Breast epithelium (tissue), 4 donors: ENCODE measurements at regions not wholly inside any gene's neighbourhood (a gene's known extent, or its start where the extent isn't known, plus 50 kb on each side); places are given as distances from the start of the nearest gene placed in this dataset.

Experiments used
- DNase-seq, 2 donors: peaks; one replicate each; pipeline ENCODE4 v3.0.0-alpha.2; 2019; ENCODE audit warnings: low spot score in 2 of 2
- H3K27ac ChIP-seq, 2 donors: fragments of 200-600 bp; sonication (generic) in 1 of 2; one replicate each; pipeline ENCODE4 v1.5.1; 2016 to 2019; ENCODE audit warnings: mild to moderate bottlenecking in 1 of 2
- H3K27me3 ChIP-seq, 2 donors: fragments of 200-600 bp; sonication (generic) in 1 of 2; one replicate each; pipeline versions ENCODE4 v1.5.1 to v1.6.0; 2017 to 2019; ENCODE audit warnings: control low read depth in 1 of 2, mild to moderate bottlenecking in 1 of 2
- H3K36me3 ChIP-seq: fragments of 200-600 bp; one replicate; pipeline ENCODE4 v1.5.1; 2019
- H3K4me1 ChIP-seq, 2 donors: fragments of 200-600 bp; sonication (generic); one replicate each; pipeline ENCODE4 v1.5.1; 2016 to 2019; ENCODE audit warnings: control low read depth in 1 of 2
- H3K4me3 ChIP-seq, 3 donors: fragments of 200-600 bp; sonication (generic); 1 replicate in 2 of 3; 2 replicates in 1 of 3; pipeline ENCODE4 v1.5.1; 2016 to 2019; ENCODE audit warnings: mild to moderate bottlenecking in 3 of 3, moderate library complexity in 2 of 3
- H3K9me3 ChIP-seq, 2 donors: fragments of 200-600 bp; sonication (generic) in 1 of 2; one replicate each; pipeline ENCODE4 v1.5.1; 2016 to 2019; ENCODE audit warnings: control low read depth in 1 of 2
- POLR2A ChIP-seq: fragments of 450-650 bp; IDR thresholded peaks from one replicate; pipeline ENCODE4 v1.6.1; 2016; ENCODE audit warnings: antibody characterized with exemption, mild to moderate bottlenecking, moderate library complexity
- POLR2AphosphoS5 ChIP-seq, 3 donors: sonication (generic); formaldehyde crosslinking; IDR thresholded peaks; one replicate each; pipeline ENCODE4 v1.6.1; 2017; ENCODE audit warnings: antibody characterized with exemption in 3 of 3
- intact Hi-C: fragments of 100-400 bp; cut with DNase I; formaldehyde crosslinking; loops from one replicate; pipeline ENCODE4 v1.15.1; 2023; ENCODE audit warnings: low total_unique reads
- TF ChIP-seq, protein P1 (sequence below), 3 donors: fragments of 450-650 bp; IDR thresholded peaks; one replicate each; pipeline ENCODE4 v1.5.1; 2016 to 2017; ENCODE audit warnings: antibody characterized with exemption in 3 of 3, mild to moderate bottlenecking in 3 of 3, moderate library complexity in 3 of 3

DNA sequence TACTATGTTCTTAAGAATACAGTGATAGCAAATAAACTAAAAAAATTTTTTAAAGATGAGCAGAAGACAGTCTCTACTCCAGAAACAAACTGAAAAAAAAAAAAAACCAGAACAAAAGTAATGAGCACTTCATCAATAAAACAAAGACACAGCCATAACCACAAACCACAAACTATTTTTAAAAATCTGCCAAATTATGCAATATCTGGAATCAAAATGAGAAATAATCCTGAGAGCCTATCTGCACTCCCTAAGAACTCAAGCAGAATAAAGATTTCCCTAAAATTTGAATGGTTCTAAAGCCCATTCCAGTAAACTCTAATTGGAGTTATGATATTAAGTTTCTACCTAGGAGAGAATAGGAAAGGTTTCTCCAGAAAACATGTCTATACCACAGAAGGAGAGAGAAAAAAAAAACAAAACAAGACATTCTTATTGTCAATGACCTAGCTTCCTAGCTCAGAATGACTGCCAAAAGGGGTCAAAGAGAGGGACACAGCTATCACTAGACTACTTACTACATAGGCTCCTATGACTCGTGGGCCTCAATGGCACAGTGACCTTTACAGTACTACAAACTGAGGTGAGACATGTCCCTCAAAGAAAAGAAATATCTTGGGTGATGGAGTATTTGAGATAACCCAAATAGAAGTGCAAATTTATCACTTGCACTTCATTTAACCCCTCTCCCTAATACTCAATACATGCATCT, 262.8 kb downstream of the ZEB2 start:
- peaks cover 19 to 46% of the 10 kb centered on the region in 2 donors for H3K9me3 ChIP-seq
- peak overlapping the region in 1 of 2 donors; percentile 13 for H3K27ac ChIP-seq
- no peak for DNase-seq
- H3K36me3 ChIP-seq = no peaks in the 10 kb centered on the region
- H3K4me1 ChIP-seq = no peaks in the 10 kb centered on the region
- H3K4me3 ChIP-seq = no peak overlapping the region
- H3K27me3 ChIP-seq = no peaks in the 10 kb centered on the region
- TF ChIP-seq, protein P1, sequence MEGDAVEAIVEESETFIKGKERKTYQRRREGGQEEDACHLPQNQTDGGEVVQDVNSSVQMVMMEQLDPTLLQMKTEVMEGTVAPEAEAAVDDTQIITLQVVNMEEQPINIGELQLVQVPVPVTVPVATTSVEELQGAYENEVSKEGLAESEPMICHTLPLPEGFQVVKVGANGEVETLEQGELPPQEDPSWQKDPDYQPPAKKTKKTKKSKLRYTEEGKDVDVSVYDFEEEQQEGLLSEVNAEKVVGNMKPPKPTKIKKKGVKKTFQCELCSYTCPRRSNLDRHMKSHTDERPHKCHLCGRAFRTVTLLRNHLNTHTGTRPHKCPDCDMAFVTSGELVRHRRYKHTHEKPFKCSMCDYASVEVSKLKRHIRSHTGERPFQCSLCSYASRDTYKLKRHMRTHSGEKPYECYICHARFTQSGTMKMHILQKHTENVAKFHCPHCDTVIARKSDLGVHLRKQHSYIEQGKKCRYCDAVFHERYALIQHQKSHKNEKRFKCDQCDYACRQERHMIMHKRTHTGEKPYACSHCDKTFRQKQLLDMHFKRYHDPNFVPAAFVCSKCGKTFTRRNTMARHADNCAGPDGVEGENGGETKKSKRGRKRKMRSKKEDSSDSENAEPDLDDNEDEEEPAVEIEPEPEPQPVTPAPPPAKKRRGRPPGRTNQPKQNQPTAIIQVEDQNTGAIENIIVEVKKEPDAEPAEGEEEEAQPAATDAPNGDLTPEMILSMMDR (IDR thresholded peaks at IDR 0.05) = no peak
- TF ChIP-seq POLR2A (no peak), POLR2AphosphoS5 (IDR thresholded peaks at IDR 0.05) (no peak)
- intact Hi-C loops = no loop called here

DNA sequence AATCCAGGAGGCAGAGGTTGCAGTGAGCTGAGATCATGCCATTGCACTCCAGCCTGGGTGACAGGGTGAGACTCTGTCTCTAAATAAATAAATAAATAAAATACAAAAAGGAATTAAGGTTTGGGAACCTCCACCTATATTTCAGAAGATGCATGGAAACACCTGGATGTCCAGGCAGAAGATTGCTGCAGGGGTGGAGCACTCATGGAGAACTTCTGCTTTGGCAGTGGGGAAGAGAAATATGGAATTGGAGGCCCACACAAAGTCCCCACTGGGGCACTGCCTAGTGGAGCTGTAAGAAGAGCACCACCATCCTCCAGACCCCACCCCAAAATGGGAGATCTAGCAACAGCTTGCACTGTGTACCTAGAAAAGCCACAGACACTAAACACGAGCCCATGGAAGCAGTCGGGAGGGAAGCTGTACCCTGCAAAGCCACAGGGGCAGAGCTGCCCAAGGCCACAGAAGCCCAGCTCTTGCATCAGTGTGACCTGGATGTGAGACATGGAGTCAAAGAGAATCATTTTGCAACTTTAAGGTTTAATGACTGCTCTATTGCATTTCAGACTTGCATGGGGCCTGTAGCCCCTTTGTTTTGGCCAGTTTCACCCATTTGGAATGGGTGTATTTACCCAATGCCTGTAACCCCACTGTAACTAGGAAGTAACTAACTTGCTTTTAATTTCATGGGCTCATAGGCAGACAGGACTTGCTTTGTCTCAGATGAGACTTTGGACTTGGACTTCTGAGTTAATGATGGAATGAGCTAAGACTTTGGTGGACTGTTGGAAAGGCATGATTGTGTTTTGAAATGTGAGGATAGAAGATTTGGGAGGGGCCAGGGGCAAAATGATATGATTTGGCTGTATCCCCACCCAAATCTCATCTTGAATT, 265.3 kb downstream of the ZEB2 start:
- intact Hi-C loops = no loop called here
- Histone ChIP-seq H3K27me3 (no peaks in the 10 kb centered on the region), H3K27ac (no peak overlapping the region), H3K9me3 (peaks cover 19 to 48% of the 10 kb centered on the region in 2 donors), H3K36me3 (no peaks in the 10 kb centered on the region), H3K4me3 (no peak overlapping the region), H3K4me1 (no peaks in the 10 kb centered on the region)
- DNase-seq = no peak
- TF ChIP-seq, protein P1 (IDR thresholded peaks at IDR 0.05) = no peak
- TF ChIP-seq POLR2AphosphoS5 (IDR thresholded peaks at IDR 0.05) (no peak), POLR2A (no peak)

DNA sequence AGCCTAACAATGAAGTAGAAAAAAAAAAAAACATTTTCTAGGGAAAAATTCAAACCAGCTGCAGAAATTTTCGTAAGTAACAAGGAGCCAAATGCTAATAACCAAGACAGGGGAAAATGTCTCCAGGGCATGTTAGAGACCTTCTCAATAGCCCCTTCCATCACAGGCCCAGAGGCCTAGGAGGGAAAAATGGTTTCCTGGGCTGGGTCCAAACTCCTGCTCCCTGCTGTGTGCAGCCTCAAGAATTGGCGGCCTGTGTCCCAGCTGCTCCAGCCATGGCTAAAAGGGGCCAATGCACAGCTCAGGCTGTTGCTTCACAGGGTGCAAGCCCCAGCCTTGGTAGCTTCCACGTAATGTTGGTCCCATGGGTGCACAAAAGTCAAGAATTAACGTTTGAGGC, 266.2 kb downstream of the ZEB2 start:
- no peaks in the 10 kb centered on the region for H3K27me3 ChIP-seq
- no peak overlapping the region for H3K27ac ChIP-seq
- H3K4me3 ChIP-seq = no peak overlapping the region
- TF ChIP-seq POLR2AphosphoS5 (IDR thresholded peaks at IDR 0.05) = no peak
- H3K4me1 ChIP-seq = no peaks in the 10 kb centered on the region
- no peak for DNase-seq
- intact Hi-C loops = no loop called here
- peaks cover 19 to 45% of the 10 kb centered on the region in 2 donors for H3K9me3 ChIP-seq
- no peaks in the 10 kb centered on the region for H3K36me3 ChIP-seq

DNA sequence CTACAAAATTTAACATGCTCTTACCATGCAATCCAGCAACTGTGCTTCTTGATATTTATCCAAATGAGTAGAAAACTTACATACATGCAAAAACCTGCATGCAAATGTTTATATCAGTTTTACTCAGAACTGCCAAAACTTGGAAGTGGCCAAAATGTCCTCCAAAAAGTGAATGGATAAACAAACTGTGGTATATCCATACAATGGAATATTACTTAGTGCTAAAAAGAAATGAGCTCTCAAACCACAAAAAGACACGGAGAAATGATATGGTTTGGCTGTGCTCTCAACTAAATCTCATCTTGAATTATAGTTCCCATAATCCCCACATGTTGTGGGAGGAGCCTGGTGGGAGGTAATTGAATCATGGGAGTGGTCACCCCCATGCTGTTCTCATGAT, 267.2 kb downstream of the ZEB2 start:
- no peaks in the 10 kb centered on the region for H3K36me3 ChIP-seq
- H3K27ac ChIP-seq = no peak overlapping the region
- peaks cover 19 to 34% of the 10 kb centered on the region in 2 donors for H3K9me3 ChIP-seq
- no peak overlapping the region for H3K4me3 ChIP-seq
- no peaks in the 10 kb centered on the region for H3K4me1 ChIP-seq
- DNase-seq = no peak
- TF ChIP-seq, protein P1 (IDR thresholded peaks at IDR 0.05) = no peak
- TF ChIP-seq POLR2AphosphoS5 (IDR thresholded peaks at IDR 0.05) = no peak
- TF ChIP-seq POLR2A = no peak
- H3K27me3 ChIP-seq = no peaks in the 10 kb centered on the region
- intact Hi-C loops = no loop called here

DNA sequence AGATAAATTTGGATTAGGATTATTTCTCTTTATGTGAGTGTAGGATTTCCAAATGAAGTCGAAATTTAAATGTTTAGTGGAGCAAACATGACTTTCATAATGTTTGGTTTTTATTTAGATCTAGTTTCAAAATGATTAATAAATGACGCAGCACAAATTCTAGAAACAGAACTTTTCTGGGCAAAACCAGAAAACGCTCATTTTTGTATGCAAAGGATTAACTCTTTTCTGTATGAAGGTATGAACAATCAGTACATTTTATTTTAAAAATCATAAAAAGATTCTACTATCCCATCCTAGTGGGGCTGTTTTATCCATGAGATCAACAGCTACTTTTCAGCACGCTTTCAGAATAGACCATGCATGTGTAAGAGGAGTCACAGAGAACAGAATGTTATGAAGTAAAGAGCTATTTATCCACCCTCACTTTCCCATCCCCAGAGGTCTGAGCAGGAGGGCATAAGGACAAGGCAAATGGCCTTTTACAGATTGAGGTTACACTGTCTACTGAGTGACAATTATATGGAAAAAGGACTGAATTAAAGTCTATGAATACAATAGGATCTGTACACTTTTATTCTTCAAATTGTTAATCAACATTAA, 270.8 kb downstream of the ZEB2 start:
- H3K27me3 ChIP-seq = no peaks in the 10 kb centered on the region
- TF ChIP-seq POLR2A (no peak), POLR2AphosphoS5 (IDR thresholded peaks at IDR 0.05) (no peak)
- TF ChIP-seq, protein P1 (IDR thresholded peaks at IDR 0.05) = no peak
- no peaks in the 10 kb centered on the region for H3K4me1 ChIP-seq
- intact Hi-C loops = no loop called here
- H3K4me3 ChIP-seq = no peak overlapping the region
- H3K27ac ChIP-seq = no peak overlapping the region
- H3K9me3 ChIP-seq = peaks cover 12 to 21% of the 10 kb centered on the region in 2 donors
- DNase-seq = no peak
- no peaks in the 10 kb centered on the region for H3K36me3 ChIP-seq
